Mucosa of rectum (tissue), 2 donors: ENCODE measurements at regions not wholly inside any gene's neighbourhood (a gene's known extent, or its start where the extent isn't known, plus 50 kb on each side); places are given as distances from the start of the nearest gene placed in this dataset.
"Not testable (repeated sequence)": the region's sequence is repeated elsewhere in the genome, so short reads cannot be mapped to it uniquely, and the experiment has no call there.

Experiments used
- H3K27ac ChIP-seq, 2 donors: one replicate each; pipeline ENCODE4 v1.7.0; 2013; ENCODE audit warnings: inconsistent platforms in 2 of 2, low read depth in 2 of 2, low read length in 2 of 2
- H3K27me3 ChIP-seq, 2 donors: one replicate each; pipeline ENCODE4 v1.7.0; 2013; ENCODE audit warnings: low read length in 2 of 2; ENCODE audit not compliant: control insufficient read depth in 2 of 2, insufficient read depth in 2 of 2
- H3K36me3 ChIP-seq, 2 donors: one replicate each; pipeline ENCODE4 v1.7.0; 2013; ENCODE audit warnings: low read length in 2 of 2; ENCODE audit not compliant: control insufficient read depth in 2 of 2, insufficient read depth in 2 of 2
- H3K4me1 ChIP-seq, 2 donors: one replicate each; pipeline ENCODE4 v1.7.0; 2013; ENCODE audit warnings: low read length in 2 of 2, mild to moderate bottlenecking in 1 of 2; ENCODE audit not compliant: control insufficient read depth in 2 of 2, insufficient read depth in 2 of 2
- H3K4me3 ChIP-seq, 2 donors: one replicate each; pipeline ENCODE4 v1.7.0; 2013; ENCODE audit warnings: low read length in 2 of 2
- H3K9ac ChIP-seq, 2 donors: one replicate each; pipeline ENCODE4 v1.7.0; 2013; ENCODE audit warnings: low read length in 2 of 2, low read depth in 1 of 2, mild to moderate bottlenecking in 1 of 2
- H3K9me3 ChIP-seq, 2 donors: one replicate each; pipeline ENCODE4 v1.7.0; 2013; ENCODE audit warnings: low read length in 2 of 2; ENCODE audit not compliant: control insufficient read depth in 2 of 2
- donor health status: healthy.
- donor health status: Normal muscosa, but diverticular disease.

DNA sequence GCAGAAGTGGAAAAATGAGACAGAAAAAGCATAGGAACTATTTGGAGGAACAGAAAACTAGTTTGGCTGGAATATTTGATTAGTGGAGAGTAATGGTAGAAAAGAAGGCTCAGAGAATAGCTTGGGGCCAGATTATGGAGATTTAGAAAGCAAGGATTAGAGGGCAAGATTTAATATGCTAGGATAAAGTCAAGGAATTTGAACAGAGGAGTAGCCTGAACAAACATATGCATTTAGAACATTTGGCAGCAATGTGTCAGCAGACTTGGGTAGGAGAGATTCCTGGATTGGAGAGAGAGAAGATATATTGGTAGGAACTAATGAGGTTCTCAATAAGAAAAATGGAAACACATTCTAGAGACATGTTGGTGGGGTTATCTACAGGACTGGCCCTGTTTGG, 229.2 kb upstream of the PKP2 start:
- no peak overlapping the region for H3K9ac ChIP-seq
- no peak overlapping the region for H3K4me3 ChIP-seq
- H3K27ac ChIP-seq: no peak overlapping the region
- no peaks in the 10 kb centered on the region for H3K27me3 ChIP-seq
- H3K4me1 ChIP-seq: no peaks in the 10 kb centered on the region
- H3K36me3 ChIP-seq: no peaks in the 10 kb centered on the region
- H3K9me3 ChIP-seq: no peaks in the 10 kb centered on the region

DNA sequence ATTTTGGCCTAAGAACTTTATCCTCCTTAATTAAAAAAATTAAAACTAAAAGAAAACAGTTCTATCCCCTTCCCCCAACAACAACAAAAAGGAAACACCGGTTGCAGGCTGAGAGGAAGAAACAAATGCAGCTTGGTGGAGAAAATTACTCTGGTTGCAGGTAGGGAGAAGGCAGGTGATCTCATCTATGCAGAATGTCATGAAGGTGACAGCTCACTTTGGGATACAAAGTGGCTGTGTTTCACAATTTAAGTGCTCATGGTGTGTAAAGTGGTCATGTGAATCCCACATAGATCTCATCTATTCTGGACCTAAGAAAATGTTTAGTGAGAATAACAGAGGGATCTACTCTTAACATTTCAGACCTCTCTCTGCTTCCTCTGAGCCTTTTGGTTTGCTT, 219.7 kb upstream of the PKP2 start:
- Histone ChIP-seq H3K9ac (no peak overlapping the region), H3K27me3 (no peaks in the 10 kb centered on the region), H3K9me3 (no peaks in the 10 kb centered on the region), H3K4me3 (no peak overlapping the region), H3K4me1 (no peaks in the 10 kb centered on the region), H3K27ac (no peak overlapping the region), H3K36me3 (no peaks in the 10 kb centered on the region)

GRCh38 chr12:33115716-33116115, 219.1 kb upstream of the PKP2 start:
- no peak overlapping the region for H3K27ac ChIP-seq
- H3K27me3 ChIP-seq: no peaks in the 10 kb centered on the region
- no peaks in the 10 kb centered on the region for H3K9me3 ChIP-seq
- no peak overlapping the region for H3K9ac ChIP-seq
- no peaks in the 10 kb centered on the region for H3K36me3 ChIP-seq
- H3K4me1 ChIP-seq: no peaks in the 10 kb centered on the region
- no peak overlapping the region for H3K4me3 ChIP-seq

DNA sequence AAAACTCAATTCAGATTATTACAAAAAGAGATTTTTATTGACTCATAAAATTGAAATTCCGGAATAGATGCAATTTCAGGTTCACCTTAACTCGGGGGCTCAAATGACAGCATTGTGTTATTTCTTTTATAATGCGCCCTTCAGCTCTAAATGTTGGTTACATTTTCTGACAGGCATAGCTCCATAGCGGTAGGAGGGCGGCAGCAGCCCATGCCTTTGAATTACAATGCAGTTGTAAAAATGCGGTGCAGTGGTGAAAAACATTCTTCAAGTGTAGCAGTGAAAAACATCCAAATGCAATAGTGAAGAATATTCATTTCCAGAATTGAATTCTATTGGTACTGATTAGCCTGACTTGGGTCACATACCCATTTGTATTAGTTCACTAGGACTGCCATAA, 215.3 kb upstream of the PKP2 start:
- Histone ChIP-seq H3K9ac (no peak overlapping the region), H3K36me3 (no peaks in the 10 kb centered on the region), H3K27me3 (no peaks in the 10 kb centered on the region), H3K27ac (no peak overlapping the region), H3K4me1 (no peaks in the 10 kb centered on the region), H3K9me3 (no peaks in the 10 kb centered on the region), H3K4me3 (no peak overlapping the region)

- not testable (repeated sequence) for H3K9ac ChIP-seq, H3K9me3 ChIP-seq, H3K36me3 ChIP-seq, H3K4me1 ChIP-seq, H3K4me3 ChIP-seq, H3K27ac ChIP-seq, H3K27me3 ChIP-seq
Measured at GRCh38 chr12:33107827-33108226, 211.2 kb upstream of the PKP2 start.

DNA sequence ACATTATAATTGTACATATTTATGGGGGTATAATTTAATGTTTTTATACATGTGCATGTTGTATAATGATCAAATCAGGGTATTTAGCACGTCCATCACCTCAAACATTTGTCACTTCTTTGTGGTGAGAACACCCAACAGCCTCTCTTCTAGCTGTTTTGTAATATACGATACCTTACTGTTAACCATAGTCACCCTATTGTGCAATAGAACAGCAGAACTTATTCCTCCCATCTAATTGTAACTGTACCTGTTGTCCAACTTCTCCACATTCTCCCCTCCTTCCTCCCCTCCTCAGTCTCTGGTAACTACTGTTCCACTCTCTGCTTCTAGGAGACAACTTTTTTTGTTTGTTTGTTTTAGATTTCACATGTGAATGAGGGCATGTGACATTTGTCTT, 197.0 kb upstream of the PKP2 start:
- no peaks in the 10 kb centered on the region for H3K4me1 ChIP-seq
- no peaks in the 10 kb centered on the region for H3K36me3 ChIP-seq
- no peaks in the 10 kb centered on the region for H3K9me3 ChIP-seq
- no peak overlapping the region for H3K27ac ChIP-seq
- no peaks in the 10 kb centered on the region for H3K27me3 ChIP-seq
- H3K9ac ChIP-seq: no peak overlapping the region
- no peak overlapping the region for H3K4me3 ChIP-seq

GRCh38 chr12:33087876-33088275, 191.3 kb upstream of the PKP2 start:
- H3K4me1 ChIP-seq, H3K36me3 ChIP-seq, H3K9me3 ChIP-seq, H3K27ac ChIP-seq, H3K9ac ChIP-seq, H3K27me3 ChIP-seq, H3K4me3 ChIP-seq: not testable (repeated sequence)

DNA sequence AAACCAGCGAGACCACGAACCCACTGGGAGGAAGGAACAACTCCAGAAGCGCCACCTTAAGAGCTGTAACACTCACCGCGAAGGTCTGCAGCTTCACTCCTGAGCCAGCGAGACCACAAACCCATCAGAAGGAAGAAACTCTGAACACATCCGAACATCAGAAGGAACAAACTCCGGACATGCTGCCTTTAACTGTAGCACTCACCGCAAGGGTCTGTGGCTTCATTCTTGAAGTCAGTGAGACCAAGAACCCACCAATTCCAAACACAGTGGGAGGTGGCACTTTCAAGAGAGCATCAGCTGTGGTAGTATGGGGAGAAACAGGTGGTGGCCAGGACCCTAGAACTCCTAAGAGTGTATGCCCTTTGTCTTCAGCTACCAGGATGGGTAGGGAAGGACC, 179.8 kb upstream of the PKP2 start:
- not testable (repeated sequence) for H3K4me3 ChIP-seq, H3K9ac ChIP-seq, H3K9me3 ChIP-seq, H3K4me1 ChIP-seq, H3K36me3 ChIP-seq, H3K27me3 ChIP-seq, H3K27ac ChIP-seq

DNA sequence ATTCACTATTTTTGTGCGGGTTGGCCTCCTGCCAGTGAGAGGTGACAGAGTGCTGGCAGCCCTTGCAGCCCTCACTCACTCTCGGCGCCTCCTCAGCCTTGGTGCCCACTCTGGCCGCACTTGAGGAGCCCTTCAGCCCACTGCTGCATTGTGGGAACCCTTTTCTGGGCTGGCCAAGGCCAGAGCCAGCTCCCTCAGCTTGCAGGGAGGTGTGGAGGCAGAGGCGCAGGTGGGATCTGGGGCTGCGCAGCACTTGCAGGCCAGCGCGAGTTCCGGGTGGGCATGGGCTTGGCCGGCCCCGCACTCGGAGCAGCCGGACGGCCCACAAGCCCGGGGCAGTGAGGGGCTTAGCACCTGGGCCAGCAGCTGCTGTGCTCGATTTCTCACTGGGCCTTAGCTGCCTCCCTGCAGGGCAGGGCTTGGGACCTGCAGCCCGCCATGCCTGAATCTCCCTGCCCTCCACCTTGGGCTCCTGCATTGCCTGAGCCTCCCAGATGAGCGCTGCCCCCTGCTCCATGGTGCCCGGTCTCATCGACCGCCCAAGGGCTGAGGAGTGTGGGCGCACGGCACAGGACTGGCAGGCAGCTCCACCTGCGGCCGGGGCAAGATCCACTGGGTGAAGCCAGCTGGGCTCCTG, 178.7 kb upstream of the PKP2 start:
- not testable (repeated sequence) for H3K36me3 ChIP-seq

DNA sequence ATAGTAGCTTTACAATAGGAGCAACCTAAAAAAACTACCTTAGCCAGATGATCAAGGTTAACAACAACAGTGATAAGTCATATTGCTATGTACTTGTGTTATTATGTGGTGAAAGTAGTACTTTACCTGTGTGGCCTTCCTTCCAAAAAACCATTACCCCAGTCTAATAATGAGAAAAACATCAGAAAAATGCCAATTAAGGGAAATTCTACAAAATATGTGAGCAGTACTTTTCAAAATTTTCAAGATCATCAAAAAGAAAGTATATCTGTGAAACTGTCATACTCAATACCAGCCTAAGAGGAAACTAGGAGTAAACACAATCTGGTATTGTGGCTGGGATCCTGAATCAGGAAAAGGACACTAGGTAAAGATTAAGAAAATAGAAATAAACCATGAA, 165.3 kb upstream of the PKP2 start:
- Histone ChIP-seq H3K4me1 (no peaks in the 10 kb centered on the region), H3K9ac (no peak overlapping the region), H3K36me3 (no peaks in the 10 kb centered on the region), H3K27me3 (peaks cover 0 to 2% of the 10 kb centered on the region in 2 donors), H3K27ac (no peak overlapping the region), H3K9me3 (no peaks in the 10 kb centered on the region), H3K4me3 (no peak overlapping the region)

More for the DNA sequence above, 178.7 kb upstream of the PKP2 start:
- H3K9ac ChIP-seq, H3K4me3 ChIP-seq, H3K9me3 ChIP-seq, H3K4me1 ChIP-seq, H3K27me3 ChIP-seq, H3K27ac ChIP-seq: not testable (repeated sequence)

DNA sequence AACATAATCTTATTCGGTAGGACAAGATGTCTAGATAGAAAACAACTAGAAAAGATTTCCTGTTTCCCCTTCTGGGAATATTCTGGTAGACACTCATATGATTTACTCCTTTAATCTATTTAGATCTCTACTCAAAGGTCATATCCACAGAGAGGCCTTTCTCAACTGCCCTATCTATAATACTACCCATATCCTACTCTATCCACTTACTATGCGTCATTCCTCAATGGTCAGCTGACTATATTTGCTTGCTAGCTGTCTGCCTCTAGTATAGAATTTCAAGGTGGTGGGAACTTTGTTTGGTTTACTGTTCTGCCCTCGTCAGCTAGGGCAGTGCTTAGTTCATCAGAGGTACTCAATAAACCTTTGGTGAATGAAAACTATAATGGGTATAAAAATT, 157.8 kb upstream of the PKP2 start:
- Histone ChIP-seq H3K9ac (no peak overlapping the region), H3K36me3 (no peaks in the 10 kb centered on the region), H3K4me1 (no peaks in the 10 kb centered on the region), H3K27ac (no peak overlapping the region), H3K9me3 (no peaks in the 10 kb centered on the region), H3K4me3 (no peak overlapping the region), H3K27me3 (peaks cover 0 to 2% of the 10 kb centered on the region in 2 donors)
